Activated T-cell treated with anti-CD3 and anti-CD28 coated beads, Interleukin-2, amount 50 U/mL, for 72 hours (primary cell): ENCODE measurements at regions not wholly inside any gene's neighbourhood (a gene's known extent, or its start where the extent isn't known, plus 50 kb on each side); places are given as distances from the start of the nearest gene placed in this dataset.
A peak's percentile ranks its signal among the peaks of the same experiment; 100 is the strongest.
"Not testable (repeated sequence)": the region's sequence is repeated elsewhere in the genome, so short reads cannot be mapped to it uniquely, and the experiment has no call there.

Experiments used
- ATAC-seq, 2 donors: fragments of 150-1000 bp; cut with Tn5 transposase; replicated peaks in 1 of 2; 2 replicates each; pipeline ENCODE4 v1.10.0; 2021; ENCODE audit warnings: moderate library complexity in 2 of 2, mild to moderate bottlenecking in 1 of 2
- DNase-seq, 2 donors: peaks; one replicate each; pipeline ENCODE4 v3.0.0; 2021 to 2022; ENCODE audit warnings: mixed read lengths in 1 of 2
- H3K27ac Mint-ChIP-seq: one replicate; pipeline ENCODE4 v1.8.0; 2022; ENCODE audit warnings: mild to moderate bottlenecking, moderate library complexity, mixed read lengths
- H3K27me3 Mint-ChIP-seq: one replicate; pipeline ENCODE4 v1.8.0; 2022; ENCODE audit warnings: low read depth, mixed read lengths
- H3K36me3 Mint-ChIP-seq, 2 donors: one replicate each; pipeline ENCODE4 v1.8.0; 2022; ENCODE audit warnings: mixed read lengths in 2 of 2, mild to moderate bottlenecking in 1 of 2; ENCODE audit not compliant: insufficient read depth in 2 of 2
- H3K4me1 Mint-ChIP-seq: one replicate; pipeline ENCODE4 v1.8.0; 2022; ENCODE audit warnings: low read depth, mixed read lengths
- H3K4me3 Mint-ChIP-seq, 2 donors: one replicate each; pipeline ENCODE4 v1.8.0; 2022; ENCODE audit warnings: mild to moderate bottlenecking in 2 of 2, mixed read lengths in 2 of 2, moderate library complexity in 2 of 2
- H3K9me3 Mint-ChIP-seq, 2 donors: one replicate each; pipeline ENCODE4 v1.8.0; 2022; ENCODE audit warnings: mixed read lengths in 2 of 2

- no peaks in the 10 kb centered on the region for H3K9me3 Mint-ChIP-seq
- H3K36me3 Mint-ChIP-seq, result peaks cover 0 to 2% of the 10 kb centered on the region in 2 donors
- H3K4me1 Mint-ChIP-seq, result no peaks in the 10 kb centered on the region
- no peak overlapping the region for H3K4me3 Mint-ChIP-seq
- DNase-seq, result no peak
- ATAC-seq, result no peak
- H3K27ac Mint-ChIP-seq, result no peak overlapping the region
- no peaks in the 10 kb centered on the region for H3K27me3 Mint-ChIP-seq
Measured at GRCh38 chr2:11079136-11079824, 76.0 kb upstream of the SLC66A3 start.

- H3K36me3 Mint-ChIP-seq, result peaks cover 0 to 2% of the 10 kb centered on the region in 2 donors
- peaks cover 6% of the 10 kb centered on the region for H3K27me3 Mint-ChIP-seq
- ATAC-seq (no peak), DNase-seq (no peak)
- no peak overlapping the region for H3K27ac Mint-ChIP-seq
- no peaks in the 10 kb centered on the region for H3K9me3 Mint-ChIP-seq
- no peak overlapping the region for H3K4me3 Mint-ChIP-seq
- H3K4me1 Mint-ChIP-seq, result no peaks in the 10 kb centered on the region
Measured at GRCh38 chr2:11080253-11081115, 74.8 kb upstream of the SLC66A3 start.

GRCh38 chr2:11082880-11083279, 72.4 kb upstream of the SLC66A3 start:
- Mint-ChIP-seq H3K36me3 (peaks cover 0 to 2% of the 10 kb centered on the region in 2 donors), H3K4me3 (no peak overlapping the region), H3K4me1 (no peaks in the 10 kb centered on the region), H3K27me3 (peaks cover 7% of the 10 kb centered on the region), H3K27ac (no peak overlapping the region), H3K9me3 (no peaks in the 10 kb centered on the region)
- ATAC-seq (no peak), DNase-seq (no peak)

- H3K9me3 Mint-ChIP-seq, H3K27me3 Mint-ChIP-seq, H3K4me3 Mint-ChIP-seq, H3K4me1 Mint-ChIP-seq, DNase-seq, H3K36me3 Mint-ChIP-seq, ATAC-seq, H3K27ac Mint-ChIP-seq: not testable (repeated sequence)
Measured at GRCh38 chr2:11088821-11089220, 66.4 kb upstream of the SLC66A3 start.

GRCh38 chr2:11090187-11090586, 65.1 kb upstream of the SLC66A3 start:
- Mint-ChIP-seq H3K4me1 (no peaks in the 10 kb centered on the region), H3K4me3 (no peak overlapping the region), H3K27me3 (peaks cover 3% of the 10 kb centered on the region), H3K9me3 (no peaks in the 10 kb centered on the region), H3K27ac (no peak overlapping the region), H3K36me3 (no peaks in the 10 kb centered on the region)
- DNase-seq (no peak), ATAC-seq (peak in 1 of 2 donors; percentile 59)

DNA sequence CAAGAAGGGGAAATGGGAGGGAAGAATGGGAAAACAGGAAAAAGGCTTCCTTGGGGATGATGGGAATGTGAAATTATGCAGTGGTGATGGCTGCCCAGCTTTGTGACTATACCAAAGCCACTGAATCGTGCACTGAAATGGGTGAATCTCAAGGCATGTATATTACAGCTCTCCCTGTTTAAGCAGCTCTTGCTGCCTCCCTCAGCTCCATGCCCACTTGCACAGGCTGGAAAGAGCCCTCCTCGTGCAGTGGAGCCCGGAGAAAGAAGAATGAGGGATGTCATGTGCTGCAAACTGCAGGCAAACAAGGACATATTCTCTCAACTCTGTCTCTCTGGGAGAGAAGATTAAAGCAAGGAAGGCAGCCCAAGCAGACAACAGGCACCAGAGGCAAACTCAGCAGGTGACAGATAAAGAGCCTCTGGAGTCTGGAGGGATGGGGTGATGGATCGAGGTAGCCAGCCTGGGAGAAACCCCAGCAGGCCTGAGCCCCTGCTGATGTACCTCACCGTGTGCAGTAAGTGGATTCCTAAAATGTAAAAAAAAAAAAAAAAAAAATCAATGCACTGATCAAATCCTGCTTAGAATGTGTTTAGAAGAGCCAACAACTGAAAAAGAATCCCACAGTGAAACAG, 62.4 kb upstream of the SLC66A3 start:
- DNase-seq, result no peak
- Mint-ChIP-seq H3K27ac (no peak overlapping the region), H3K36me3 (no peaks in the 10 kb centered on the region), H3K9me3 (no peaks in the 10 kb centered on the region), H3K27me3 (no peaks in the 10 kb centered on the region), H3K4me1 (no peaks in the 10 kb centered on the region), H3K4me3 (no peak overlapping the region)
- peak in 1 of 2 donors; percentile 57 for ATAC-seq

DNA sequence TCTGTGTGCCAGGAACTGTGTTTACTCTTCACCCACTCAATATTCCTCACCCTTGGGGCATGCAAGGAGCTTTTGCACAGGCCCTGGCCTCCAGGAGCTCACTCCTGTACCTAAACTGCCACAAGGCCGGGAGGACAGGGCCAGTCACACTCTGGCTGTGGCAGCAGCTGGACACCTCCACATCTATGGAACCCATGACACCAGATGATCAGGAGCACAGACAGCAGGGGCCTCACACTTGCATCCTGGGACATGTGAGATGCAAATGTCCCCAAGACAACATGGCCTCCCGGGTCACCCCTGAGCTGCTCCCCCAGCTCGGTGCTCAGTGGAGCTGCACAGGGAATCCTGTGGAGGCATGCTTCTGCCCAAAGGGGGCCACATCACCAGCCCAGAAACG, 61.8 kb upstream of the SLC66A3 start:
- Mint-ChIP-seq H3K27me3 (no peaks in the 10 kb centered on the region), H3K9me3 (no peaks in the 10 kb centered on the region), H3K36me3 (no peaks in the 10 kb centered on the region), H3K27ac (no peak overlapping the region), H3K4me1 (no peaks in the 10 kb centered on the region), H3K4me3 (no peak overlapping the region)
- ATAC-seq (no peak), DNase-seq (no peak)

DNA sequence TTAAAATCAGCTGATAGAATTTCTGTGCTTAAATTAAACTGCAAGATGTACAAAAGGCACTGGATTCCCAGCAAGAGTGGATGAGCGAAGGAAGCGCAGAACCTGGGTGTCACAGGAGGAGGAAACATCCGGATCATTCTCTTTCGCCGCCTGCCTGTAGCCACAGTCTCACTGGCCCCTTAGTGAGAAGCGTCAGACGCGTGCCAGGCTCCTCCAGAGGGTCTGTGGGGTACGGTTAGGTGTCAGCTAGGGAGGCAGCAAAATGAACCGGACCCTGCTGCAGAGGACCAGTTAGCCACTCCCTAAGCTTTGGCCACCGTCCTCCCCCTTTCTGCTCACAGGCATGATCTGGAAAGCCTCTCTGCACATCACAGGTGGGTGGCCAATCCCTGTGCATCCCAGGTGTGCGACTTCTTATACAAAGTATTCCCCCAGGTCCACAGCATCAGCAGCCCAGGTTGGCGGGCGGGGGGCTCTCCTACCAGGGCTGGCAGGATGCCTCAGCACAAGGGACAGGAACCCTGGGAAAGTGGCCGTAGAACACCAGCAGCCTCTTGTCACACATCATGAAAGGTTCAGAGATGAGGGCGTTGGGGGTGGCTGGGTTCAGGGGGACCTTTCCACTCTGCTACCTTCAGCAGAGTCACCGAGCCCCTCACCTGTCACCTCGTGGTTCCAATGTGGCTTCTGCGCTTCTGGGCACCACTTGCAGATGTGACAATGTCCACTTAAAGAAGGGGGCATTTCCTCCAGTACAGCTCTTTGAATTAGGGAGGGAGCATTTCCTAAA, 61.1 kb upstream of the SLC66A3 start:
- Mint-ChIP-seq H3K27me3 (no peaks in the 10 kb centered on the region), H3K27ac (no peak overlapping the region), H3K36me3 (no peaks in the 10 kb centered on the region), H3K4me1 (no peaks in the 10 kb centered on the region), H3K4me3 (no peak overlapping the region), H3K9me3 (no peaks in the 10 kb centered on the region)
- DNase-seq, result no peak
- no peak for ATAC-seq

DNA sequence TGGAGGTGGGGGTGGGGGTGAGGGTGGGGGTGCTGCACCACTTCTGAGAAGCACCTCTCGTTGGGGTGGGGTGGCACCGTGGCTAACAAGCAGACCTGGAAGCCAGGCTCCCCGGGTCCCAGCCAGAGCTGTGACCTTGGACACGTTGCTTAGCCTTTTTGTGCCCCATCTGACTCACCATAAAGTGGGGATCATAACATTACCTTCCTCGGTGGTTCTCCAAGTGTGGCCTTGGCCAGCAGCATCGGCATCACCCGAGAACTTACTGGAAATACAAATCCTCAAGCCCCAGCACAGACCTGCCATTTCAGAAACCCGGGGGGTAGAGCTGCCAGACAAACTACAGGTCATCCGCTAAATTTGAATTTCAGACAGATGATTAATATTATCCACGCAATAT, 58.7 kb upstream of the SLC66A3 start:
- Mint-ChIP-seq H3K4me1 (no peaks in the 10 kb centered on the region), H3K4me3 (no peak overlapping the region), H3K27ac (no peak overlapping the region), H3K9me3 (no peaks in the 10 kb centered on the region), H3K27me3 (peaks cover under 1% of the 10 kb centered on the region), H3K36me3 (no peaks in the 10 kb centered on the region)
- DNase-seq (no peak), ATAC-seq (no peak)

DNA sequence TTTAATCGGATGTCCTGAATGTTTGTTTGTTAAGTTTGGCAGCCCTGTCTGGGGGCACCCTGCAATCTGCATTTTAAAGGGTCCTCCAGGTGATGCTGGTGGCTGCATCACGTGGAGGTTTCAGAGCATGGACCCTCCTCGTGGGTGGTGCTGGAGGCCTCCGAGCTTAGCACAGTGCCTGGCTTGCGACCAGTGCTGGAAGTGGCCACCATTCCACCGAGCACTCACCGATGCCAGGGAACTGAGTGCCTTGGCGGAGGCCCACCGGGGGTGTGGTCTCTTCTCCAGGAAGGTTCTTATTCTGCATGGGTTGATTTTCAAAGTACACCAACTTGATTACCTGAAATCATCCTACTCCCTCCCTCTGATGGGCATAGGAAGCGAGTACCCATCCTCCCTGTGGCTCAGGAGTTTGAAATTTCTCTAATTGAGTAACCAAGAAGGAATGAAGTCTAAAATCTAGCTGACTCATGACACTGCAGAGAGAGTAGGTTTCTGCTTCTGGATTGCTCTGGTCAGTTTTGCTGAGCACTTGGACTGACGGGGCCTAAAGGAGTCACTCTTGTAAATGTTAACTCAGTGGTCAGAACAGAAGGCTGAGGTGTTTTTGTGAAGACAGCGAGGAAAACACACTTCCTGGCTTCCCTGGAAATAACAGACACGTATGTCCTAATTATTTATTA, 58.1 kb upstream of the SLC66A3 start:
- Mint-ChIP-seq H3K36me3 (no peaks in the 10 kb centered on the region), H3K4me1 (no peaks in the 10 kb centered on the region), H3K9me3 (no peaks in the 10 kb centered on the region), H3K27me3 (peaks cover 7% of the 10 kb centered on the region), H3K27ac (no peak overlapping the region), H3K4me3 (no peak overlapping the region)
- DNase-seq (no peak), ATAC-seq (no peak)

DNA sequence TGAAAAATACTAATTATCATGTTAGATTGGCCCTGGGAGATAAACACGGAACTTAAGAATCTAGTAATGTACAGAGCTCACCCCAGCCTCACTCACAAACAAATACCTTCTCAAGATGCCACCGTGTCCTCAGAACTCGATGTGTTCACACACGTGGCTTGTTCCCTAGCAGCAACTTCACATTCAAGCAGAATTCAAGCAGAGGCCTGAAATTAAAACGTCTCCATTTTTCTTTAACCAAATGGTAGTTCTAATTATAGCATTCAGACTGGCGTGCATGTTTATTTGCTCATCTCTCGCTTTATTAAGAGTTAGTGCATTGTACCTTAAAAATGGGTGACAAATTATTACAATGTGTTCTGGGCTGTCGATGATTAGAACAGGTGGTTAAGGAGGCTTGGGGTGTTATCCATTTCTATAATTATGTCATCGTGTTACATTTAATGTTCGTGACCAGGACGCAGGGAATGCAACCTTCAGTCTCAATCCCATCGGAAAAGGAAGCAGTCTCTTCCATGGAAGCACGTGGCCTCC, 57.3 kb upstream of the SLC66A3 start:
- no peaks in the 10 kb centered on the region for H3K4me1 Mint-ChIP-seq
- H3K36me3 Mint-ChIP-seq, result no peaks in the 10 kb centered on the region
- H3K9me3 Mint-ChIP-seq, result no peaks in the 10 kb centered on the region
- H3K27ac Mint-ChIP-seq, result no peak overlapping the region
- H3K27me3 Mint-ChIP-seq, result peaks cover 8% of the 10 kb centered on the region
- no peak overlapping the region for H3K4me3 Mint-ChIP-seq
- no peak for ATAC-seq
- DNase-seq, result no peak
